ENCODE measurements at regions not wholly inside any gene's neighbourhood (a gene's known extent, or its start where the extent isn't known, plus 50 kb on each side); places are given as distances from the start of the nearest gene placed in this dataset.

DNA sequence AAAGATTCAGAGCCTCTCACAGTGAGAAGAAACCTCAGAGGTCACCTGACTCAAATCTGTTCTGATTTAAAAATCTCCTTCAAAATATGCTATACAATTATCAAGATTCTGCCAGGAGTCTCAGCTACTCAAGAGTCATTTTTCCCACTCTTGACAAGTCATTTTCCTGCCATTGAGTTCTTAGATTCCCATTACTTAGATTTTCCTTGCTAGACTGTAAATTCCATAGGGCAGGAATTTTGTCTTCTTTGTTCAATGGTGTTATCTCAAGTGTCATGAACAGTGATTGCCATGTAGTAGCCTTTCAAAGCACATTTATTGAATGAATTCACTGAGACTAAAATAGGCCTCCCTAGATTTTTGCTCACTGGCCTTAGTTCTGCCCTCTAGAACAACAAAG, 95.9 kb downstream of the PCTP start:
- TF ChIP-seq, protein P1, sequence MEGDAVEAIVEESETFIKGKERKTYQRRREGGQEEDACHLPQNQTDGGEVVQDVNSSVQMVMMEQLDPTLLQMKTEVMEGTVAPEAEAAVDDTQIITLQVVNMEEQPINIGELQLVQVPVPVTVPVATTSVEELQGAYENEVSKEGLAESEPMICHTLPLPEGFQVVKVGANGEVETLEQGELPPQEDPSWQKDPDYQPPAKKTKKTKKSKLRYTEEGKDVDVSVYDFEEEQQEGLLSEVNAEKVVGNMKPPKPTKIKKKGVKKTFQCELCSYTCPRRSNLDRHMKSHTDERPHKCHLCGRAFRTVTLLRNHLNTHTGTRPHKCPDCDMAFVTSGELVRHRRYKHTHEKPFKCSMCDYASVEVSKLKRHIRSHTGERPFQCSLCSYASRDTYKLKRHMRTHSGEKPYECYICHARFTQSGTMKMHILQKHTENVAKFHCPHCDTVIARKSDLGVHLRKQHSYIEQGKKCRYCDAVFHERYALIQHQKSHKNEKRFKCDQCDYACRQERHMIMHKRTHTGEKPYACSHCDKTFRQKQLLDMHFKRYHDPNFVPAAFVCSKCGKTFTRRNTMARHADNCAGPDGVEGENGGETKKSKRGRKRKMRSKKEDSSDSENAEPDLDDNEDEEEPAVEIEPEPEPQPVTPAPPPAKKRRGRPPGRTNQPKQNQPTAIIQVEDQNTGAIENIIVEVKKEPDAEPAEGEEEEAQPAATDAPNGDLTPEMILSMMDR (IDR thresholded peaks at IDR 0.05; ENCODE audit: low read depth, low read length, missing control alignments) = no peak
- DNase-seq (ENCODE audit: extremely low read depth, low read depth) = no peak

DNA sequence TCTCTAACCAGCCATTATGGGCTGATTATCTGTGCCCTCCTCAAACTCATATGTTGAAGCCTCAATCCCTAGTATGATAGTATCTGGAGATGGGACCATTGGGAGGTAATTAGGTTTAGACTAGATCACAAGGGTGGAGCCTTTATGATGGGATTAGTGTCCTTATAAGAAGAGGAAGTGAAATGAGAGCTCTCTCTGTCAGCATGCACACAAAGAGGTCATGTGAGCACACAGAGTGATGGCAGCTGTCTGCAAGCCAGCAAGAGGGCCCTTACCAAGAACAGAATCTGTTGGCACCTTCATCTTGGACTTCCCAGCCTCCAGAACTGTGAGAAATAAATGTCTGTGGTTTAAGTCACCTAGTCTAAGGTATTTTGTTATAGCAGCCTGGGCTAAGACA, 101.9 kb downstream of the PCTP start:
- no peak for DNase-seq (ENCODE audit: extremely low read depth, low read depth)
- no peak overlapping the region for H3K4me3 ChIP-seq (replicated peaks; ENCODE audit: low read depth, low read length)
- TF ChIP-seq, protein P1 (IDR thresholded peaks at IDR 0.05; ENCODE audit: low read depth, low read length, missing control alignments) = no peak

More for the DNA sequence above, 95.9 kb downstream of the PCTP start:
- no peak overlapping the region for H3K4me3 ChIP-seq (replicated peaks; ENCODE audit: low read depth, low read length)

DNA sequence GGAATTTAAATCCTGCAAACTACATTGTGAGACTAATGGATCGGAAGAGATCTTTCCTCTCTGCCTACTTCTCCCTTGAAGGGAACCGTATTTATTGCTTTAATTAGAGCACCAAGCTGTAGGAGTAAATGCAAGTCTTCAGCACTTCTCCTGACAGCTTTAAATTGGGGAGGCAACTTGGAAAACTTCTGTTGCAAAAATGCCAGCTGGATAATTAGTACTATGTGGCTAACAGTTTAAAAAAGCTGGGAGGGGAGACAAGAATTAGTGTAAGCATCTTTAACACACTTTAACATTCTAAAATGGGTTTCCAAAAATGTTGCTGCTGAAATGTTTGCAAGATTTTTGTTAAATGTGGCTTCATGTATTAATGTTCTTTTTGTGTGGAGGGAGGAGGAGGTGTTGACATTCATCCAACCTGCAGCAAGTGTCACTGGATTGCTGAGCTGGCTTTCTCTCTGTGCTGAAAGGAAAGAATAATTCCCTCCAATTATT, 108.5 kb downstream of the PCTP start:
- no peak for DNase-seq (ENCODE audit: extremely low read depth, low read depth)
- TF ChIP-seq, protein P1 (IDR thresholded peaks at IDR 0.05; ENCODE audit: low read depth, low read length, missing control alignments) = no peak
- H3K4me3 ChIP-seq (replicated peaks; ENCODE audit: low read depth, low read length) = no peak overlapping the region

DNA sequence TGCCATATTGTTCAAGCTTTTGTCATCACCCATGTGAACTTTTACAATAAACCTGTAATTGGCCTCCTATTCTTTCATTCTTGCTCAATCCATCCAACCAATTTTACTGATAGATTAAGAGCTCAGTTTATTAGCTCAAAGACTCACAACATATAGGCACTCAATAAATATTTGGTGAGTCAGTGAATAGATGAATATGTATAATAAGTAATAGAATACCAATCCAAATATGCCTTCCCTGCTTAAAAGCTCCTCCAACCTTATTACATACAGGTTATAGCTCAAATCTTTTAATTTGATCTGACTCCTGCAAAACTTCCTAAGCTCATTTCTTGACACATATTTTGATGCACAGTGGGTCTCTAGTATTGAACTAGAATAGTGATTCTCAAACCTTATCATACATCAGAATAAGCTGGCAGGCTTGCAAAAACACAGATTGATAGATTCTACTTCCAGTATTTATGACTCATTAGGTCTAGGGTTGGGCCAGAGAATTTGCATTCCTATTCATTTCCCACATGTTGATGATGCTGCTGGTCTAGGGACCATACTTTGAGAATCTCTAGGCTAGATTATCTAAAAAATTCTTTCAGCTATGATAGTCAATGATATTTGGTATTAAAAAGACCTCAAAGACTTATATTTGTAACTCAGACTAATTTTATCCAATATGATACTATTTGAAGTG, 114.4 kb downstream of the PCTP start:
- DNase-seq (ENCODE audit: extremely low read depth, low read depth) = no peak
- no peak overlapping the region for H3K4me3 ChIP-seq (replicated peaks; ENCODE audit: low read depth, low read length)
- TF ChIP-seq, protein P1 (IDR thresholded peaks at IDR 0.05; ENCODE audit: low read depth, low read length, missing control alignments) = no peak

DNA sequence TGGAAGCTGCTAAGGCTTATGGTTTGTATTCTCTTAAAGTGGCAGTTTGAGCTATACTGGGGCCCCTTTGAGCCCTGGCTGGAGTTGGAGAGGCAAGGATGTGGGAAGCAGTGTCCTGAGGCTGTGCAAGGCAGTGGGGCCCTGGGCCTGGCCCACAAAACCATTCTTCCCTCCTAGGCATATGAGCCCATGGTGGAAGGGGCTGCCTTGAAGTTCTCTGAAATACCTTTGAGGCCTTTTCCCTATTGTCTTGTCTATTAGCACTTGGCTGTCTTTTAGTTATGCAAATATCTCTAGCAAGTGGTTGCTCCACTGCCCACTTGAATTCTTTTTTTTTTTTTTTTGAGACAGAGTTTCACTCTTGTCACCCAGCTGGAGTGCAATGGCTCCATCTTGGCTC, 119.2 kb downstream of the PCTP start:
- no peak overlapping the region for H3K4me3 ChIP-seq (replicated peaks; ENCODE audit: low read depth, low read length)
- no peak for DNase-seq (ENCODE audit: extremely low read depth, low read depth)
- TF ChIP-seq, protein P1 (IDR thresholded peaks at IDR 0.05; ENCODE audit: low read depth, low read length, missing control alignments) = no peak

DNA sequence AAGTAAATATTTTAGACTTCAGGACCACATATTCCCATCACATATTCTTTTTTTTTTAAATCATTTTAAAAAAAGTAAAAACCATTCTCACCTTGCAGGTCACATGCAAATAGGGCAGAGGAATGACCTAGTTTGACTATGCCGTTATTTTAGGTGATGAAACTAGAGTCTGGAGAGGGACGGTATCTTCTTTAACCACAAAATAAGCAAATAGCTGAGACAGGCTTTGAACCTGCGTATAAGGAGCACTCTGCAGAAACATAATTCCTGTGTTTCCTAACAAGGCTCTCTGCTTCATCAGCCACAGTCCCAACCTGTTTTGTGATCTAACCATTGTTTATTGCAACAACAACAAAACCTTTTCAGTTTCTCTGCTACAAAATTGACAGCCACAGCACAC, 121.5 kb downstream of the PCTP start:
- no peak overlapping the region for H3K4me3 ChIP-seq (replicated peaks; ENCODE audit: low read depth, low read length)
- TF ChIP-seq, protein P1 (IDR thresholded peaks at IDR 0.05; ENCODE audit: low read depth, low read length, missing control alignments) = no peak
- DNase-seq (ENCODE audit: extremely low read depth, low read depth) = no peak

Data from HFF-Myc (cell line).